ENCODE measurements at regions not wholly inside any gene's neighbourhood (a gene's known extent, or its start where the extent isn't known, plus 50 kb on each side); places are given as distances from the start of the nearest gene placed in this dataset.

- no peak for TF ChIP-seq CTCF (IDR thresholded peaks at IDR 0.05; ENCODE audit: insufficient read depth, low read depth, low read length)
- TF ChIP-seq EZH2 (IDR thresholded peaks at IDR 0.05; ENCODE audit: insufficient read depth, low read length) = no peak
Observed at GRCh38 chr7:16061011-16061410, 360.3 kb downstream of the CRPPA start.

All from astrocyte (in vitro differentiated cells and primary cell).